ENCODE measurements at regions not wholly inside any gene's neighbourhood (a gene's known extent, or its start where the extent isn't known, plus 50 kb on each side); places are given as distances from the start of the nearest gene placed in this dataset.

- in situ Hi-C loops (cut with HindIII; ENCODE audit: low sequenced_read_pairs), result no loop called here
Measured at GRCh38 chr2:164066095-164066494, 330.3 kb upstream of the FIGN start.

GRCh38 chr2:164065038-164065437 is 329.2 kb upstream of the FIGN start:
- no peak overlapping the region for H3K4me3 ChIP-seq (ENCODE audit: low read depth, low read length)
- in situ Hi-C loops (cut with HindIII; ENCODE audit: low sequenced_read_pairs), result no loop called here
- no peak for DNase-seq (ENCODE audit: low read depth, low spot score)
- no peak for TF ChIP-seq CTCF (IDR thresholded peaks at IDR 0.05; ENCODE audit: low read depth, low read length)

More at GRCh38 chr2:164066095-164066494, 330.3 kb upstream of the FIGN start:
- no peak for DNase-seq (ENCODE audit: low read depth, low spot score)
- H3K4me3 ChIP-seq (ENCODE audit: low read depth, low read length), result no peak overlapping the region
- no peak for TF ChIP-seq CTCF (IDR thresholded peaks at IDR 0.05; ENCODE audit: low read depth, low read length)

- no peak overlapping the region for H3K4me3 ChIP-seq (ENCODE audit: low read depth, low read length)
- in situ Hi-C loops (cut with HindIII; ENCODE audit: low sequenced_read_pairs), result no loop called here
- DNase-seq (ENCODE audit: low read depth, low spot score), result peak; percentile 34
- peak; percentile 65 for TF ChIP-seq CTCF (IDR thresholded peaks at IDR 0.05; ENCODE audit: low read depth, low read length)
Measured at GRCh38 chr2:164061129-164061746, 325.4 kb upstream of the FIGN start.

GRCh38 chr2:164060031-164060430 is 324.2 kb upstream of the FIGN start:
- H3K4me3 ChIP-seq (ENCODE audit: low read depth, low read length), result no peak overlapping the region
- no peak for DNase-seq (ENCODE audit: low read depth, low spot score)
- no peak for TF ChIP-seq CTCF (IDR thresholded peaks at IDR 0.05; ENCODE audit: low read depth, low read length)
- in situ Hi-C loops (cut with HindIII; ENCODE audit: low sequenced_read_pairs), result no loop called here

GRCh38 chr2:164055623-164056022 is 319.8 kb upstream of the FIGN start:
- in situ Hi-C loops (cut with HindIII; ENCODE audit: low sequenced_read_pairs), result no loop called here
- DNase-seq (ENCODE audit: low read depth, low spot score), result no peak
- H3K4me3 ChIP-seq (ENCODE audit: low read depth, low read length), result no peak overlapping the region
- no peak for TF ChIP-seq CTCF (IDR thresholded peaks at IDR 0.05; ENCODE audit: low read depth, low read length)

- DNase-seq (ENCODE audit: low read depth, low spot score), result no peak
- no peak for TF ChIP-seq CTCF (IDR thresholded peaks at IDR 0.05; ENCODE audit: low read depth, low read length)
Measured at GRCh38 chr2:164054651-164055050, 318.8 kb upstream of the FIGN start.

More at GRCh38 chr2:164054651-164055050, 318.8 kb upstream of the FIGN start:
- no peak overlapping the region for H3K4me3 ChIP-seq (ENCODE audit: low read depth, low read length)
- in situ Hi-C loops (cut with HindIII; ENCODE audit: low sequenced_read_pairs), result no loop called here
